Bronchial epithelial cell (primary cell): ENCODE measurements at regions not wholly inside any gene's neighbourhood (a gene's known extent, or its start where the extent isn't known, plus 50 kb on each side); places are given as distances from the start of the nearest gene placed in this dataset.
A peak's percentile ranks its signal among the peaks of the same experiment; 100 is the strongest.

ENCODE experiments used
- DNase-seq: peaks from one replicate; pipeline ENCODE4 v3.0.0-alpha.2; 2010; ENCODE audit warnings: low read depth
- FAIRE-seq: peaks from 2 replicates; lab custom pipeline; 2011; peaks lifted over from hg19 to GRCh38; lab: Jason Lieb, UNC
- H3K27me3 ChIP-seq: 2 replicates; pipeline ENCODE4 v1.5.1; 2011; ENCODE audit warnings: low read length; ENCODE audit not compliant: control insufficient read depth, insufficient read depth
- H3K36me3 ChIP-seq: 2 replicates; pipeline ENCODE4 v1.5.1; 2011; ENCODE audit warnings: low read length; ENCODE audit not compliant: control insufficient read depth, insufficient read depth
- H3K4me3 ChIP-seq: 2 replicates; pipeline ENCODE4 v1.5.1; 2011; ENCODE audit warnings: mild to moderate bottlenecking, low read depth, low read length, control low read depth
- CTCF ChIP-seq: IDR thresholded peaks from 2 replicates; pipeline ENCODE4 v1.5.1; 2011; ENCODE audit warnings: mild to moderate bottlenecking, moderate library complexity, low read length, control low read depth, inconsistent platforms; ENCODE audit not compliant: insufficient read depth, severe bottlenecking

- Histone ChIP-seq H3K4me3 (no peak overlapping the region), H3K27me3 (no peaks in the 10 kb centered on the region), H3K36me3 (no peaks in the 10 kb centered on the region)
- DNase-seq, result no peak
- FAIRE-seq, result no peak
- TF ChIP-seq CTCF, result no peak
Observed at GRCh38 chr2:126776255-126776654, 120.3 kb downstream of the GYPC start.

- peak overlapping the region; percentile 31 for H3K4me3 ChIP-seq
- no peaks in the 10 kb centered on the region for H3K36me3 ChIP-seq
- no peaks in the 10 kb centered on the region for H3K27me3 ChIP-seq
- no peak for FAIRE-seq
- peak; percentile 34 for DNase-seq
- TF ChIP-seq CTCF, result peak; percentile 92
Observed at GRCh38 chr2:126776692-126777619, 121.0 kb downstream of the GYPC start.

GRCh38 chr2:126777620-126777978, 121.1 kb upstream of the TEX51 start:
- no peak for FAIRE-seq
- DNase-seq, result no peak
- Histone ChIP-seq H3K27me3 (no peaks in the 10 kb centered on the region), H3K36me3 (no peaks in the 10 kb centered on the region), H3K4me3 (no peak overlapping the region)
- no peak for TF ChIP-seq CTCF

GRCh38 chr2:126778561-126779501, 119.9 kb upstream of the TEX51 start:
- DNase-seq (no peak), FAIRE-seq (no peak)
- Histone ChIP-seq H3K4me3 (no peak overlapping the region), H3K36me3 (no peaks in the 10 kb centered on the region), H3K27me3 (no peaks in the 10 kb centered on the region)
- no peak for TF ChIP-seq CTCF

- FAIRE-seq (no peak), DNase-seq (no peak)
- TF ChIP-seq CTCF, result no peak
- Histone ChIP-seq H3K27me3 (no peaks in the 10 kb centered on the region), H3K4me3 (no peak overlapping the region), H3K36me3 (no peaks in the 10 kb centered on the region)
Observed at GRCh38 chr2:126781206-126781605, 117.5 kb upstream of the TEX51 start.
